ENCODE measurements at regions not wholly inside any gene's neighbourhood (a gene's known extent, or its start where the extent isn't known, plus 50 kb on each side); places are given as distances from the start of the nearest gene placed in this dataset.

GRCh38 chr12:75631831-75632230, 120.4 kb upstream of the KRR1 start:
- TF ChIP-seq CTCF (CRISPR knock-in tag; IDR thresholded peaks at IDR 0.05) (no peak), TCF7L2 (IDR thresholded peaks at IDR 0.05; ENCODE audit: low read depth, low read length) (no peak)
